ENCODE measurements at regions not wholly inside any gene's neighbourhood (a gene's known extent, or its start where the extent isn't known, plus 50 kb on each side); places are given as distances from the start of the nearest gene placed in this dataset.

DNA sequence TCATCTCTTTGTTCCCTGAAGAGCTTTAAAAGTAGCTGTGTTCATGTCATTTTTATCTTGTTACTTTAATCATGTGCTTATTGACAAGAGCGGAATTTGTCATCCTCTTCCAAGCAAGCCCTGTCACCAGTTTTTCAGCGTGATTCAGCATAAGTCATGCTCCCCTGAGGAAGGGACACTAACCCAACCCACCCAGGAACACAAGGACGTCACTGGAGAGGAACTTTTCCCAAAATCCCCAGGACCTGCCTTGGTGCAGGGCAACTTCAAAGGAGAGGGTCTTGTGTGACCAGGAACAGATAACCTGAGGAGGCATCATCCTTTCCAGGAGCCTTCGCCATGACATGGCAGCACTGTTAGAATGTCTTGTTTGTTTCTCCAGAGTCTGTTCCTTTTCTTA, 107.1 kb upstream of the DIO3 start:
- Histone ChIP-seq H3K27ac (ENCODE audit: low read depth, low read length, poor library complexity, severe bottlenecking) (no peak overlapping the region), H3K4me1 (ENCODE audit: insufficient read depth, low read length, poor library complexity, severe bottlenecking) (no peaks in the 10 kb centered on the region), H3K27me3 (replicated peaks; ENCODE audit: insufficient read depth, low read depth, low read length, poor library complexity) (peaks cover 67% of the 10 kb centered on the region), H3K9me3 (ENCODE audit: low read depth, low read length, poor library complexity, severe bottlenecking) (no peaks in the 10 kb centered on the region), H3K36me3 (ENCODE audit: insufficient read depth, low read length, poor library complexity, severe bottlenecking) (no peaks in the 10 kb centered on the region), H3K4me3 (ENCODE audit: low read depth, low read length, poor library complexity, severe bottlenecking) (no peak overlapping the region)
- ChIA-PET POLR2A (ENCODE audit: low non-redundant PET) (no interaction called here), CTCF (no interaction called here)
- intact Hi-C loops (cut with micrococcal nuclease; ENCODE audit: unreplicated experiment), result no loop called here
- DNase-seq (ENCODE audit: low spot score), result peak; percentile 9
- no TSS peak for BruUV-seq (replicated peaks)
- TF ChIP-seq EZH2 (IDR thresholded peaks at IDR 0.05; ENCODE audit: borderline replicate concordance, low read depth, low read length, poor library complexity, severe bottlenecking), result no peak
- TF ChIP-seq, protein P1, sequence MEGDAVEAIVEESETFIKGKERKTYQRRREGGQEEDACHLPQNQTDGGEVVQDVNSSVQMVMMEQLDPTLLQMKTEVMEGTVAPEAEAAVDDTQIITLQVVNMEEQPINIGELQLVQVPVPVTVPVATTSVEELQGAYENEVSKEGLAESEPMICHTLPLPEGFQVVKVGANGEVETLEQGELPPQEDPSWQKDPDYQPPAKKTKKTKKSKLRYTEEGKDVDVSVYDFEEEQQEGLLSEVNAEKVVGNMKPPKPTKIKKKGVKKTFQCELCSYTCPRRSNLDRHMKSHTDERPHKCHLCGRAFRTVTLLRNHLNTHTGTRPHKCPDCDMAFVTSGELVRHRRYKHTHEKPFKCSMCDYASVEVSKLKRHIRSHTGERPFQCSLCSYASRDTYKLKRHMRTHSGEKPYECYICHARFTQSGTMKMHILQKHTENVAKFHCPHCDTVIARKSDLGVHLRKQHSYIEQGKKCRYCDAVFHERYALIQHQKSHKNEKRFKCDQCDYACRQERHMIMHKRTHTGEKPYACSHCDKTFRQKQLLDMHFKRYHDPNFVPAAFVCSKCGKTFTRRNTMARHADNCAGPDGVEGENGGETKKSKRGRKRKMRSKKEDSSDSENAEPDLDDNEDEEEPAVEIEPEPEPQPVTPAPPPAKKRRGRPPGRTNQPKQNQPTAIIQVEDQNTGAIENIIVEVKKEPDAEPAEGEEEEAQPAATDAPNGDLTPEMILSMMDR (conservative IDR thresholded peaks at IDR 0.05; ENCODE audit: low read depth, low read length), result no peak

DNA sequence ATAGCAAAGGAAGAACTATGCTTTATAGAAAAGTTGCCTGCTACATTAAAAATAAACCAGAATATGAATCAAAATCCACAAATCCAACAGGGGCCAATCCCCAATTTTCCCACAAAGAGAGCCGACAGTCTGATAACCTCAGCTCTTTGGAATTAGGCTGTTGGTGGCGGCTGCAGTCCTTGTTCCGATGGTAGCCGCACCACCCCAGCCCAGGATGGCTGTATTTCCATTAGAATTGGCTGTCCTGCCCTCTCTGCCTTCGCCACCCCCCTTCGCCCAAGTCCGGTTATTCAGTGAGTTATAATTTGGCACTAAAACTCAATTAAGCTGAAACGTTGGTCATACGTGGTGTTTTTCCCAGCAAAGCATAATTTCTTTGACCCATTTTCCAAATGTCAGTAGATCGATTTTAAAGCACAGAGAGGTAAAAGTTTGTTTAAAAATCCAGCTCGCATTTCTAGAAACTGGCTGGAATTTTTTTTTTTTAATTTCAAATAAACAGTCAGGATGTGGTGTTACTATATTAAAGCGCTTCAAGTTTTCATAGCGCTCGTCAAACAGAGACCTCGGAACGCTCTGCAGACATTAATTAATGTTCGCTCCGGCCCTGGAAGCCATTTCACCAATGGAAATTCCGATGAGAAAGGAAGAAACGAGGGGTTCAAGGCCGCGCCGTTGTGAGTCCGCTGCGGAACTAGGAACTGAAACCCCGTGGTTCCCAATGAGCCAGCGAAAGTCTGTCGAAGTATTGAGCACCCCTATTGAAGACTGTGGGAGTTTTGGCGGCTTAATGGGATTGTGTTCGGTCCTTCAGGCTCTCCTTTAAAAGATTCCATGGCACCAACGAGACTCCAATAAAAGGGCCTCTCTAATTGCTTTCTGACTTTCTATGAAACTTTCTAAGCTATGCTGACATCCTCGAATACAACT, 104.8 kb upstream of the DIO3 start:
- Histone ChIP-seq H3K4me1 (ENCODE audit: insufficient read depth, low read length, poor library complexity, severe bottlenecking) (no peaks in the 10 kb centered on the region), H3K27me3 (replicated peaks; ENCODE audit: insufficient read depth, low read depth, low read length, poor library complexity) (peaks cover 87% of the 10 kb centered on the region), H3K4me3 (ENCODE audit: low read depth, low read length, poor library complexity, severe bottlenecking) (no peak overlapping the region), H3K9me3 (ENCODE audit: low read depth, low read length, poor library complexity, severe bottlenecking) (no peaks in the 10 kb centered on the region), H3K36me3 (ENCODE audit: insufficient read depth, low read length, poor library complexity, severe bottlenecking) (no peaks in the 10 kb centered on the region), H3K27ac (ENCODE audit: low read depth, low read length, poor library complexity, severe bottlenecking) (no peak overlapping the region)
- intact Hi-C loops (cut with micrococcal nuclease; ENCODE audit: unreplicated experiment), result no loop called here
- ChIA-PET CTCF (no interaction called here), POLR2A (ENCODE audit: low non-redundant PET) (no interaction called here)
- no TSS peak for BruUV-seq (replicated peaks)
- TF ChIP-seq, protein P1 (conservative IDR thresholded peaks at IDR 0.05; ENCODE audit: low read depth, low read length), result no peak
- TF ChIP-seq EZH2 (IDR thresholded peaks at IDR 0.05; ENCODE audit: borderline replicate concordance, low read depth, low read length, poor library complexity, severe bottlenecking), result peak; percentile 67
- no peak for DNase-seq (ENCODE audit: low spot score)

DNA sequence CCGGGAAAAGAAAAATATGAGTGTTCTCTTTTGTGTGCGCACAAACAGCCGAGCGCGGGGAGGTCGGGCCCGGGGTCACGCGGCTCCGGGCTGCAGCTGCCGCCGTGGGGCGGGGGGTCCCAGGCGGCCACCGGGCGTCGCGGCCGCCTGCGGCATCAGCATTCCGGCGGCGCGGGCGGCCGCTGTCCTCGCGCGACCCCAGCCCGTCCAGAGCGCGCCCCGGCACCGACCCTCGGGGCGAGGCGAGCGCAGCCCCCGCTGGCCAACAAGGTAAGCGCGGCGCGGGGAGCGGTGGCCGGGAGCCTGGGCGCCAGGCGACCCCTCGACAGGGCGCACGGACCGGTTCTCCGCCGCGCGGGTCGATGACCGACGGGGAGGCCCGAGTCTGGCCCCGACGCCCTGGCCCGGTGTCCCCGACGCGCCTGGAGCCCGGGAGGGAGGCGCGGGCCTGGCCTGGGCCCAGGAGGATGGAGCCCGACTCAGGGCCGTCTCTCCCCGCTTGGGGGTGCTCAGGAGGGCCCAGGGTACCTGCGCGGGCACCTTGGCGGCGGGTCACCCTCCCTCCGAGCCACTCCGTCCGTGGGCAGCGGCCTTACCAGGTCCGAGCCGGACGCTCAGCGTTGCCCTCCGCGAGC, 103.9 kb upstream of the DIO3 start:
- H3K4me1 ChIP-seq (ENCODE audit: insufficient read depth, low read length, poor library complexity, severe bottlenecking), result no peaks in the 10 kb centered on the region
- POLR2A ChIA-PET (ENCODE audit: low non-redundant PET), result no interaction called here
- DNase-seq (ENCODE audit: low spot score), result no peak
- no peaks in the 10 kb centered on the region for H3K9me3 ChIP-seq (ENCODE audit: low read depth, low read length, poor library complexity, severe bottlenecking)
- H3K36me3 ChIP-seq (ENCODE audit: insufficient read depth, low read length, poor library complexity, severe bottlenecking), result no peaks in the 10 kb centered on the region
- intact Hi-C loops (cut with micrococcal nuclease; ENCODE audit: unreplicated experiment), result no loop called here
- BruUV-seq (replicated peaks), result no TSS peak
- no peak overlapping the region for H3K4me3 ChIP-seq (ENCODE audit: low read depth, low read length, poor library complexity, severe bottlenecking)
- TF ChIP-seq, protein P1 (conservative IDR thresholded peaks at IDR 0.05; ENCODE audit: low read depth, low read length), result no peak
- no peak for TF ChIP-seq EZH2 (IDR thresholded peaks at IDR 0.05; ENCODE audit: borderline replicate concordance, low read depth, low read length, poor library complexity, severe bottlenecking)
- no peak overlapping the region for H3K27ac ChIP-seq (ENCODE audit: low read depth, low read length, poor library complexity, severe bottlenecking)
- peaks cover 85% of the 10 kb centered on the region for H3K27me3 ChIP-seq (replicated peaks; ENCODE audit: insufficient read depth, low read depth, low read length, poor library complexity)
- CTCF ChIA-PET, result no interaction called here

All from A673 (cell line).